CD4-positive, alpha-beta T cell treated with Interleukin-15 for 4 hours (primary cell): ENCODE measurements at regions not wholly inside any gene's neighbourhood (a gene's known extent, or its start where the extent isn't known, plus 50 kb on each side); places are given as distances from the start of the nearest gene placed in this dataset.
A peak's percentile ranks its signal among the peaks of the same experiment; 100 is the strongest.

ENCODE experiments used
- DNase-seq: peaks from one replicate; pipeline ENCODE4 v3.0.0-alpha.2; 2020; ENCODE audit warnings: low spot score

DNA sequence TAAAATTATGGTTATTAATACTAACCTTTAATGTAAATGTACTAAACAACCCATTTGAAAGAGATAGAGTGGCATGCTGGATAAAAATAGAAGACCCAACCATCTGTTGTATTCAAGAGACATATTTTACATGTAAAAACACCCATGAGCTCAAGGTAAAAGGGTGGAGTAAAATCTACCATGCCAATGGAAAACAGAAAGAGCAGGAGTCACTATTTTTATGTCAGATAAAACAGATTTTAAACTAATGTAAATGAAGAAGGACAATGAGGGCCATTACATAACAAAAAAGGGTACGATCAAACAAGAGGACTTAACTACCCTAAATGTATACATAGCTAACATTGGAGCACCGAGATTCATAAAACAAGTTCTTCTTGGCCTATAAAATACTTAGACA is 66.3 kb downstream of the ITM2A start:
- DNase-seq, result no peak

DNA sequence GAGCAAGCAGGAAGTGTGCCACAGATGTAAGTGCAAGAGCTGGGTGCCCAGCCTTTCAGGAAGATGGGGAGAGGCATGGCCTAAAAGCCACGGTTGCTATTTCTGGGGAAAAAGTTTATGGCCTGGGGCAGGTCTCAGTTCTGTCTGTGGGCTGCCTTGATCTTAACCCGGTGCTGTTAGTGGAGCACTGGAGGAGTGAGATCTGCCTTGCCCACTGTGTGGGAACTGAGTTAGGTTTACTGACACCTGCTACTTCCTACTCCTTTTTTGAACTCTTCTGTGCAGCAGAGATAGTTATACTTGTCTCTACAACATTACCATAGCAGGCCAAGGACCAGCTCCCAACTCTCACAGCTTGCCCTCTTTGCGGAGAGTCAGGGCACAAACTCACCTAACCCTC is 76.5 kb downstream of the ITM2A start:
- DNase-seq, result no peak

DNA sequence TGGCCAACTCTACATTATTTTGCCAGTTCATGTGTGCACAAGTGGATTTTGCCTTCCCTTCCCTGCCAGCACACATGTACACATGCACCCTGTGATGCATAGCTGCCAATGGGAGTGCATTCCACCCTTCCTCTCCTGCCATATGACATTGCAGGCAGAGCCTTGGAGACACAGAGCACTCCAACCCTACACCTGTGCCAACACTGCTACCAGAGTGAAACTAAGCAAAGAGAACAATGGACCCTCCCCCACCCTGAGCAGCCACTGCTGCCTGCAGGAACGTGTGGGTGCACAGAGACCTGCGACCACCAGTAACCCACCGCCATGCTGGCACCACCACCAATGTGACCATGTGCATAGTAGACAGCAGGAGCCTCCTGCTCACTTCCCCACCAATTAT is 78.4 kb downstream of the ITM2A start:
- DNase-seq, result no peak

DNA sequence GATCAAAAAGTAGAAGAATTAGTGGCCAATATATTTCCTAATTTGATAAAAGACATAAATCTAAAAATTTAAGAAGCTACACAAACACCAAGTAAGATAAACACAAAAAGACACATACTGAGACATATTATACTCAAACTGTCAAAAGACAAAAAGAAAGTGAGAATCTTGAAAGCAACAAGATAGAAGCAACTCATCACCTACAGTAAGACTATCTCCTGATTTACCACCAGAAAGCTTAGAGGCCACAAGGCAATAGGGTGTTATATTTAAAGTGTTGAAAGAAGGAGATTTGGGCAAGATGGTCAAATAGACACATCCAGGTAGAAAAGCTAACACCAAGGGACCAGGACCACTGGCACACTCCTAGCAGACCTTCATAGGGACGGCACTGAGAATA is 79.4 kb downstream of the ITM2A start:
- no peak for DNase-seq

DNA sequence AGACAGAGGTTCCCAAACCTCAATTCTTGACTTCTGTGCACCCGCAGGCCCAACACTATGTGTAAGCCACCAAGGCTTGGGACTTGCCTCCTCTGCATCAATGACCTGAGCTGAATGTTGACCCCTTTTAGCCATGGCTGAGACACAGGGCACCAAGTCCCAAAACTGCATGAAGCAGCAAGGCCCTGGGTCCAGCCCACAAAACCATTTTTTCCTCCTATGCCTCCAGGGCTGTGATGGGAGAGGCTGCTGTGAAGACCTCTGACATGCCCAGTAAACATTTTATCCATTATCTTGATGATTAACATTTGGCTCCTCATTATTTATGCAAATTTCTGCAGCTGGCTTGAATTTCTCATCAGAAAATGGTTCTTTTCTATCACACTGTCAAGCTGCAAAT is 85.4 kb downstream of the ITM2A start:
- DNase-seq, result no peak

DNA sequence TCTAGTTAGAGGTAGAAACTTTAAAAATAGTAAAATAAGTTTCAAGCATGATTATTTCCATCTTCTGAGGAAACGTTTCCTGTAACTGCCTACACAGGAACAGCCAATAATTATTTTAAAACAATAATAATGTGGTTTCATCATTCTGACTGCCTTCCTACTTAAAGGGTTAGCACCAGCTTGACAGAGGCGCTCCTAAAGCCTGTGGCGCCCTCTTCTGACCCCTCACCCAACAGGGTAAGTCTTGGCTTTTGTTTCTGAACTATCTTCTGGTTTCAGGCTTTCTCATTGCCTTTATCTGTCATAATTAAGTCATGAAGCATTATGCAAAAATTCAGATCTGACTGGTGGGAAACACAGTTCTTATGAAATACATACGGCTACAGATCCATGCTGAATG is 96.7 kb downstream of the ITM2A start:
- peak; percentile 78 for DNase-seq

DNA sequence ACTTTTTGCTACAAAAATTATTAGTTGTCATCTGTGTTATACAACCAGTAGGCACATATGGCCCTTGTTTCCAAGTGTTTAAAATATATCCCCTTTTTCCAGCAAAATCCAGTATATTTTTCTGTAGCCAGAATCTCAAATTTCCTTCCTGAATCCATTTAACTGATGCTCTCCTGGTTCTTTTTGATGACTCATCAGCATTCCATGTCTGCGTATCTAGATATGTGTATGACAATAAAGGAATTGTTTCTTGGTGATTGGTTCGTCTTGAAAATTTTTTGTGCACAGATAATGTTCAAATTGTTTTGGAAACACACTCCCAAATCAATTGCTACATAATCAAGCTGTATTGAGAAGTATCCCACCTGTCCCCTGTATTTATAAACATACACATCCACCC is 98.3 kb downstream of the ITM2A start:
- no peak for DNase-seq

DNA sequence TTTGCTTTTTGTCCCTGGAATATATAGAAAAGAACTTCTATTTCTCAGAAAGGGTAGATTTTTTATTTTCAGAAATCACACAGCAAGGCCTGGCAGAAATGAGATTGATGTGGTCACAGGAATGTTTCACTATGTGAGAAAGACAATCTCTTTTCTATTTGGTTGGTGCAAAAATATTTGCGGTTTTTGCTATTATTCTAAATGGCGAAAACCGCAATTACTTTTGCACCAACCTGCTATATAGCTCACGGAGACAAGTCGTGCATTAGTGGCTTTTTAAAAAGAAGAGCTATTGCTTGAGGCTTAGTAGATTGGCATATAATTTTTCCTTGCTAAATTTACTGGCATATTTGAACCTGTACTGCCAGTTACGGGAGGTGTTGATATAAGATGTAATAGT is 100.4 kb downstream of the ITM2A start:
- DNase-seq, result no peak

DNA sequence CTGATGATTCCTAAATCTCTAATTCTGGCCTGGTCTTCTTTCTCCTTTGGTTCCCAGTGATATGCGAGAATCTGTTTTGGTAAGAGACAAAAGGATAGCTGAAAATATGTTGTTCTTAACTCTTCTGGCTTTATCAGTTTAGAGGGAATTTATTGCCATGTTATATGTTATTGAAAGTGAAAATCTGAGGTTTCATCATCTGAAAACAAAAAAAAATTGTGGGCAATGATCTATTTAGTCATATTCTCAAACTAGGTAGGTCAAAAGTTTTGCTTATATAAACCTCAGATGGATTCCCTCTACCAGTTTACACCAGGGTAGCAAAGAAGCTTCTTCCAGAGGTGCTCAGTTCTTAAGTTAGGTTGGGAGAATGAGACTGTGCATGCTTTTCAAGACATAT is 103.6 kb downstream of the ITM2A start:
- DNase-seq, result no peak

DNA sequence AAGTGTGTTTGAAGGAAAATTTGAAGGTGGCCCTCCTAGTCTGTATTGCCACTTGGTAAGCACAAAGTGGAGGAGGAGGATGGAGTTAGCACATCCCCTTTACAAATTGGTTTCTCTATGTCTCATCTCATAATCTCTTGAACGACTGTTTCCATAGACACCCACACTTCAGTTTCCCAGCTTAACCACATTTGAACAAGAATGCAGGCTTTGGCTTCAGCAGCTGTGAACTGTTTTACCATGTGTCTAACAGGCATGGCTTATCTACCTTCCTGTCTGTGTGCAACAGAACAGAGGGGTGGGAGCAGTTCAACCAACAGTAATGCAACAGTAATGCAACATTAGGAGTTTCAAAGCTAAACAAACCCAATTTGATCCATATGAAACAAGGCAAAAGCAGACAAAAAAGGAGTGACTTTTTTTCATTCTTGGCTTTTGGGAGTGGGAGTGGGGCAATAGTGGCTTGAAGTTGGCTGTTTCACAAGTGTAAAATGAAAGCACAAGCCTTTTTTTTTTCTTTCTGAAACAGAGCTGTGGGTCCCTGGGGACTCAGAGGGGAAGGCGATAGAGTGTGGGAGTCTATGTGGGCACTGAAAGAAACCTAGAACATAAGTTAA is 108.0 kb downstream of the ITM2A start:
- DNase-seq, result peak; percentile 74

DNA sequence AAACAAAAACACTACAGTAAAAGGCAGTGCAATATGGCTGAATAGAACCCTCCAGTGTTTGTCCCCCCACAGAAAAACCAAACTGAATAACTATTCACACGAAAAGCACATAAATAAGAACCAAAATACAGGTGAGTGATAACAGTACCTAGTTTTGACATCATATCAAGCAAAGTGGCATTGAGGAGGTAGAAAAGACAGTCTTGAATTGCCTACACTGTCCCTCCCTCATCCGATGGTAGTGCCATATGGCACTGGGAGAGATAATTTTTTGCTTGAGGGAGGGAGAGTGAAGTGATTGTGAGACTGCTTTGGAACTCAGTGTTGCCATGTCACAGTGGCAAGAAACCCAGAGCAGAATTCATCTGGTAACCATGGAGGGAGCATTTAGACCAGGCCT is 99.2 kb downstream of the GPR174 start:
- DNase-seq, result no peak

DNA sequence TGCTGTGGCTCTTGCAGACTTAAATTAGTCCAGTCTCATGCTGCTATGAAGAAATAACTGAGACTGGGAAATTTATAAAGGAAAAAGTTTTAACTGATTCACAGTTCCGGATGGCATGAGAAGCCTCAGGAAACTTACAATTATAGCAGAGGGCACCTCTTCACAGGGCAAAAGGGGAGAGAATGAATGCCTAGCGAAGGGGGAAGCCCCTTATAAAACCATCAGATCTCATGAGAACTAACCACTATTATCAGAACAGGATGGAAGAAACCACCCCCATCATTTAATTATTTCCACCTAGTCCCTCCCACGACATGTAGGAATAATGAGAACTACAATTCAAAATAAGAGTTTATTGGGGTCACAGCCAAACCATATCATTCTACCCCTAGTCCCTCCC is 91.4 kb downstream of the GPR174 start:
- DNase-seq, result no peak

DNA sequence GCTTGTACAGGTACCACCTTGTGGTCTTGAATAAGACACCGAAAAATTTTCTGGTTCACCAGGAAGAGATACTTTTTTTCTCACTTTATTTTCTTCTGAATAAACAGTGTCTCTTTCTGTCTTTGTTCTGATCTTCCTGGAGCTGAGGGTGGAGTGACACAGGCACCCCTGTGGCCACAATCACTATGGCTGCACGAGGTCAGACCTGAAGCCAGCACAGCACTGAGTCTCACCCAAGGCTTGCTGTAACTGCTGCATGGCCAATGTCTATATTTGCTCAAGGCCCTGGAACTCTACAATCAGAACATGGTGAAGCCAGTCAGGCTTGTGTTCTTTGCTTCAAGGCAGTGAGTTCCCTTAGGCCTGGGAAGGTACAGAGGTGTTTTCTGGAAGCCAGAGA is 87.2 kb downstream of the GPR174 start:
- DNase-seq, result peak; percentile 3
